Stomach (tissue), 8 donors: ENCODE measurements at regions not wholly inside any gene's neighbourhood (a gene's known extent, or its start where the extent isn't known, plus 50 kb on each side); places are given as distances from the start of the nearest gene placed in this dataset.

ENCODE experiments used
- DNase-seq, 2 donors: peaks; one replicate each; pipeline versions ENCODE4 v3.0.0 to v3.0.0-alpha.2; 2013 to 2019
- H3K27ac ChIP-seq, 5 donors: fragments of 200-600 bp in 4 of 5; sonication (generic) in 4 of 5; one replicate each; pipeline ENCODE4 v1.5.1; 2013 to 2019; ENCODE audit warnings: mild to moderate bottlenecking in 1 of 5, moderate library complexity in 1 of 5
- H3K27me3 ChIP-seq, 3 donors: fragments of 200-600 bp; sonication (generic); one replicate each; pipeline ENCODE4 v1.5.1; 2017 to 2019; ENCODE audit warnings: mixed run types in 1 of 3
- H3K36me3 ChIP-seq, 4 donors: fragments of 200-600 bp; sonication (generic); 1 replicate in 3 of 4; 2 replicates in 1 of 4; pipeline ENCODE4 v1.5.1; 2016 to 2019
- H3K4me1 ChIP-seq, 4 donors: fragments of 200-600 bp; sonication (generic); one replicate each; pipeline ENCODE4 v1.5.1; 2016 to 2019
- H3K4me3 ChIP-seq, 4 donors: fragments of 200-600 bp; sonication (generic) in 3 of 4; one replicate each; pipeline ENCODE4 v1.5.1; 2016 to 2019; ENCODE audit warnings: mild to moderate bottlenecking in 1 of 4
- H3K9me3 ChIP-seq, 4 donors: fragments of 200-600 bp; sonication (generic); one replicate each; pipeline ENCODE4 v1.5.1; 2016 to 2019
- EP300 ChIP-seq: sonication (generic); formaldehyde crosslinking; IDR thresholded peaks from one replicate; pipeline ENCODE4 v1.6.1; 2017; ENCODE audit warnings: antibody characterized with exemption
- POLR2A ChIP-seq, 4 donors: fragments of 450-650 bp; IDR thresholded peaks; one replicate each; pipeline ENCODE4 v1.6.1; 2016; ENCODE audit warnings: antibody characterized with exemption in 4 of 4, control low read depth in 2 of 4, mild to moderate bottlenecking in 1 of 4, moderate library complexity in 1 of 4
- POLR2AphosphoS5 ChIP-seq, 3 donors: sonication (generic); formaldehyde crosslinking; IDR thresholded peaks; one replicate each; pipeline ENCODE4 v1.6.1; 2016; ENCODE audit warnings: antibody characterized with exemption in 3 of 3
- WGBS, 5 donors: extraction: QIAGEN DNeasy Blood & Tissue Kit in 3 of 5; methylation state at CpG; one replicate each; pipeline versions ENCODE4 v1.1.5 to v1.1.7; 2013 to 2018; 5-methylcytosine and 5-hydroxymethylcytosine counted together
- intact Hi-C: fragments of 100-400 bp; cut with DNase I; formaldehyde crosslinking; loops from one replicate; pipeline ENCODE4 v1.15.1; 2023; ENCODE audit warnings: low total_unique reads
- TF ChIP-seq, protein P1 (sequence below), 7 experiments: fragments of 450-650 bp in 4 of 7; fragments of 200-600 bp in 3 of 7; sonication (generic) in 3 of 7; IDR thresholded peaks; one replicate each; pipeline ENCODE4 v1.5.1; 2016 to 2019; ENCODE audit warnings: antibody characterized with exemption in 7 of 7, control low read depth in 2 of 7, mild to moderate bottlenecking in 1 of 7
- donor health status: healthy with polysubstance abuse.
- donor health status: Bipolar disorder and iron deficiency.
- donor health status: healthy.

DNA sequence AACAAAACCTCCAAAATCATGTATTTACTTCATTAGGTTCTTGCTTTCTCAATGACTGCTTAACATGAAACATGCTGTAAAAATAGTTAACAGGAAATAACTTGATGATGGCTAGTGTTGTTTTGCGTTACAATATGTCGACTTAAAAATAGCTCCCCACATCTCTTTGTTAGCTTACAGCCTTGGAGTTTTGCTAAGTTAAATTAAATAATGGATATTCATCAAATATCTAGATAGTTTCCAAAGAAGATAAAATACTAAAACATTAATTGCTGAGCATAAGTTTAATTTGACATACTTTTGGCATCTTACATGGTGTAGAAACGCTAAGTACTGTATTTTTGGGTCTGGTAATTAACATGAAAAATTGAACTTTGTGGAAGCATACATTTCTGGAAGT lies 500.6 kb upstream of the NOVA1 start:
- intact Hi-C loops, result no loop called here
- Histone ChIP-seq H3K27ac (no peak overlapping the region), H3K4me1 (no peaks in the 10 kb centered on the region), H3K4me3 (no peak overlapping the region), H3K36me3 (no peaks in the 10 kb centered on the region), H3K27me3 (no peaks in the 10 kb centered on the region), H3K9me3 (peaks cover 0 to 7% (median 0%) of the 10 kb centered on the region in 4 donors)
- DNase-seq, result no peak
- 42 to 59% (median 54%) methylated on average over 3 of the region's 3 CpGs for WGBS, 5 donors
- no peak for TF ChIP-seq POLR2AphosphoS5 (IDR thresholded peaks at IDR 0.05)
- TF ChIP-seq, protein P1, sequence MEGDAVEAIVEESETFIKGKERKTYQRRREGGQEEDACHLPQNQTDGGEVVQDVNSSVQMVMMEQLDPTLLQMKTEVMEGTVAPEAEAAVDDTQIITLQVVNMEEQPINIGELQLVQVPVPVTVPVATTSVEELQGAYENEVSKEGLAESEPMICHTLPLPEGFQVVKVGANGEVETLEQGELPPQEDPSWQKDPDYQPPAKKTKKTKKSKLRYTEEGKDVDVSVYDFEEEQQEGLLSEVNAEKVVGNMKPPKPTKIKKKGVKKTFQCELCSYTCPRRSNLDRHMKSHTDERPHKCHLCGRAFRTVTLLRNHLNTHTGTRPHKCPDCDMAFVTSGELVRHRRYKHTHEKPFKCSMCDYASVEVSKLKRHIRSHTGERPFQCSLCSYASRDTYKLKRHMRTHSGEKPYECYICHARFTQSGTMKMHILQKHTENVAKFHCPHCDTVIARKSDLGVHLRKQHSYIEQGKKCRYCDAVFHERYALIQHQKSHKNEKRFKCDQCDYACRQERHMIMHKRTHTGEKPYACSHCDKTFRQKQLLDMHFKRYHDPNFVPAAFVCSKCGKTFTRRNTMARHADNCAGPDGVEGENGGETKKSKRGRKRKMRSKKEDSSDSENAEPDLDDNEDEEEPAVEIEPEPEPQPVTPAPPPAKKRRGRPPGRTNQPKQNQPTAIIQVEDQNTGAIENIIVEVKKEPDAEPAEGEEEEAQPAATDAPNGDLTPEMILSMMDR (IDR thresholded peaks at IDR 0.05), result no peak
- no peak for TF ChIP-seq EP300
- TF ChIP-seq POLR2A (IDR thresholded peaks at IDR 0.05), result no peak

DNA sequence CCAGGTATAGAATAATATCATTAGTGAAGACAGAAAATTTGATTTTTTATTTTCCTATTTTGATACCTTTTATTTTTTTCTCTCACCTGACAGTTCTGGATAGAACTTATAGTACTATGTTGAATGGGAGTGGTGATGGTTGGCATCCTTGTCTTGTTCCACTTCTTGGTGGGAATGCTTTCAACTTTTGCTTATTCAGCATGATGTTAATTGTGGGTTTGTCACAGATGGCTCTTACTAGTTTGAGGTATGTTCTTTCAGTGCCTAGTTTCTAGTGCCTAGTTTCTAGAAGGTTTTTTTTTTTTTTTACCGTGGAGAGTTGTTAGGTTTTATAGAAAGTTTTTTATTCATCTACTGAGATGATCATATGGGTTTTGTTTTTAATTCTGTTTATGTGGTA lies 516.3 kb upstream of the NOVA1 start:
- no peak for TF ChIP-seq POLR2A (IDR thresholded peaks at IDR 0.05)
- TF ChIP-seq EP300, result no peak
- no peak for TF ChIP-seq POLR2AphosphoS5 (IDR thresholded peaks at IDR 0.05)
- TF ChIP-seq, protein P1 (IDR thresholded peaks at IDR 0.05), result no peak
- intact Hi-C loops, result no loop called here
- no peak for DNase-seq
- Histone ChIP-seq H3K4me1 (no peaks in the 10 kb centered on the region), H3K27ac (no peak overlapping the region), H3K9me3 (no peaks in the 10 kb centered on the region), H3K4me3 (no peak overlapping the region), H3K27me3 (no peaks in the 10 kb centered on the region), H3K36me3 (no peaks in the 10 kb centered on the region)
- 0 to 34% (median 0%) methylated on average over 1 of the region's 1 CpG for WGBS, 5 donors

DNA sequence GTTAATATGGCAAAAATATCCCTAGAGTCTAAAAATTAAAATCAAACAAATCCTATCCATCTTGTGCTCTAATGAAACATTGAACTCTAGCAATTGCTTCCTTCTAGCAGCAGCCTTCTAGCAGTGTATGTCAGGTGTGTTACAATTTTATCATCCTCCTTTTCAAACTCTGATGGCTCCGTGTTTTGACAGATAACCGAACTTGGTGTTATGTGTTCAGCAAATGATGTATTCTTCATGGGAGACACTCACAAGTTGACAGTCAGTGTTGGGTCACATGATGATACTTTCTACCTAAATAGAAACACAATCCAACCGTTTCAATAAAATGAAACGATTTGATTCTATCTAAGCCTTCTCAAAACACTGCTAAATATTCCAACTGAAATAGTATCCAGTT lies 525.3 kb upstream of the NOVA1 start:
- H3K4me3 ChIP-seq, result no peak overlapping the region
- no peak overlapping the region for H3K27ac ChIP-seq
- WGBS, 5 donors, result 76 to 83% (median 78%) methylated on average over 4 of the region's 4 CpGs
- TF ChIP-seq POLR2A (IDR thresholded peaks at IDR 0.05) (no peak), POLR2AphosphoS5 (IDR thresholded peaks at IDR 0.05) (no peak), EP300 (no peak)
- TF ChIP-seq, protein P1 (IDR thresholded peaks at IDR 0.05), result no peak
- H3K36me3 ChIP-seq, result no peaks in the 10 kb centered on the region
- no peaks in the 10 kb centered on the region for H3K27me3 ChIP-seq
- no peaks in the 10 kb centered on the region for H3K4me1 ChIP-seq
- H3K9me3 ChIP-seq, result peaks cover 0 to 33% (median 11%) of the 10 kb centered on the region in 4 donors
- intact Hi-C loops, result no loop called here
- no peak for DNase-seq

DNA sequence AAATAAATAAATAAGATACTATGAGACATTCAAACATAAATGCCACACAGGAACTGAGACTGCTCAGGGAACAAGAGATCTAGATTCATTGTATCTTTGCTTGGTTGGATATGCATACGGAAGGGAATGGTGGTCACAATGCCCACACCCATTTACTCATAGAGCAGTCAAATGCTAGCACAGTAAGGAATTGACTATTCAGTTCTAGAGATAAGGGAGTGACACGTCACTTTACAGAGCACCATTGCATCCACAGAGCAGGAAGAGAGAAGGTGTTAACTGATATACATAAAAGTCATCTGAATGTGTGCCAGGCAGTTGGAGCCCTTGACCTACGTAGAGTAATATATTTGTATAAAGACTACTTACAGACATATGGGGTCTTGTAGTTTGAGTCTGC lies 530.0 kb upstream of the NOVA1 start:
- Histone ChIP-seq H3K9me3 (peaks cover 0 to 4% (median 2%) of the 10 kb centered on the region in 4 donors), H3K4me3 (no peak overlapping the region), H3K27me3 (no peaks in the 10 kb centered on the region), H3K27ac (no peak overlapping the region), H3K4me1 (no peaks in the 10 kb centered on the region), H3K36me3 (no peaks in the 10 kb centered on the region)
- intact Hi-C loops, result no loop called here
- TF ChIP-seq POLR2A (IDR thresholded peaks at IDR 0.05), result no peak
- TF ChIP-seq, protein P1 (IDR thresholded peaks at IDR 0.05), result no peak
- no peak for TF ChIP-seq POLR2AphosphoS5 (IDR thresholded peaks at IDR 0.05)
- TF ChIP-seq EP300, result no peak
- 60 to 76% (median 65%) methylated on average over 3 of the region's 3 CpGs for WGBS, 5 donors
- DNase-seq, result no peak
